GM23338 (cell line): ENCODE measurements at regions not wholly inside any gene's neighbourhood (a gene's known extent, or its start where the extent isn't known, plus 50 kb on each side); places are given as distances from the start of the nearest gene placed in this dataset.

Experiments used
- ATAC-seq: fragments of 200-7000 bp; cut with Tn5 transposase; 3 replicates; pipeline ENCODE4 v1.9.1; 2020
- DNase-seq: peaks from one replicate; pipeline ENCODE4 v3.0.0-alpha.2; 2015; ENCODE audit warnings: low spot score
- H2AFZ ChIP-seq: fragments of 200-600 bp; sonication (generic); 2 replicates; pipeline ENCODE4 v1.8.0; 2016; ENCODE audit warnings: antibody characterized with exemption, mild to moderate bottlenecking, moderate library complexity
- H3F3A ChIP-seq: fragments of 200-600 bp; sonication (generic); replicated peaks from 2 replicates; pipeline ENCODE4 v1.8.0; 2017; ENCODE audit warnings: antibody characterized with exemption, mixed run types, low read depth
- H3K27ac ChIP-seq: fragments of 200-600 bp; sonication (generic); 2 replicates; pipeline ENCODE4 v1.6.1; 2016; ENCODE audit warnings: low read depth
- H3K27me3 ChIP-seq: fragments of 200-600 bp; sonication (generic); 2 replicates; pipeline ENCODE4 v1.8.0; 2016; ENCODE audit warnings: mild to moderate bottlenecking, mixed run types, moderate library complexity; ENCODE audit not compliant: insufficient read depth
- H3K36me3 ChIP-seq: fragments of 200-600 bp; sonication (generic); 2 replicates; pipeline ENCODE4 v1.8.0; 2016; ENCODE audit warnings: mild to moderate bottlenecking; ENCODE audit not compliant: insufficient read depth
- H3K4me1 ChIP-seq: fragments of 200-600 bp; sonication (generic); 2 replicates; pipeline ENCODE4 v1.8.0; 2016; ENCODE audit warnings: mild to moderate bottlenecking, moderate library complexity; ENCODE audit not compliant: insufficient read depth
- H3K4me2 ChIP-seq: fragments of 200-600 bp; sonication (generic); 2 replicates; pipeline ENCODE4 v1.7.1; 2017; ENCODE audit warnings: mixed run types
- H3K4me3 ChIP-seq: fragments of 200-600 bp; sonication (generic); 2 replicates; pipeline ENCODE4 v1.6.1; 2016; ENCODE audit warnings: mixed run types
- H3K79me2 ChIP-seq: fragments of 200-600 bp; sonication (generic); replicated peaks from 2 replicates; pipeline ENCODE4 v1.8.0; 2017; ENCODE audit warnings: mild to moderate bottlenecking; ENCODE audit not compliant: insufficient read depth
- H3K9me2 ChIP-seq: fragments of 200-600 bp; sonication (generic); 2 replicates; pipeline ENCODE4 v1.8.0; 2017; ENCODE audit not compliant: insufficient read depth
- H4K20me1 ChIP-seq: fragments of 200-600 bp; sonication (generic); replicated peaks from 2 replicates; pipeline ENCODE4 v1.8.0; 2017; ENCODE audit warnings: mild to moderate bottlenecking; ENCODE audit not compliant: insufficient read depth
- H3K27ac Mint-ChIP-seq: 2 replicates; pipeline ENCODE4 v1.8.0; 2020; ENCODE audit warnings: inconsistent platforms, mild to moderate bottlenecking, moderate library complexity, mixed read lengths
- H3K27me3 Mint-ChIP-seq: 3 replicates; pipeline ENCODE4 v1.8.0; 2022; ENCODE audit warnings: low read depth, mild to moderate bottlenecking, moderate library complexity, mixed read lengths, inconsistent platforms; ENCODE audit not compliant: insufficient read depth, poor library complexity
- H3K36me3 Mint-ChIP-seq: 3 replicates; pipeline ENCODE4 v1.8.0; 2021; ENCODE audit warnings: low read depth, mild to moderate bottlenecking, inconsistent platforms, moderate library complexity, mixed read lengths
- H3K4me1 Mint-ChIP-seq: 3 replicates; pipeline ENCODE4 v1.8.0; 2020; ENCODE audit warnings: mild to moderate bottlenecking, inconsistent platforms, mixed read lengths
- H3K4me3 Mint-ChIP-seq: 3 replicates; pipeline ENCODE4 v1.8.0; 2021; ENCODE audit warnings: moderate library complexity, mild to moderate bottlenecking, inconsistent platforms, mixed read lengths
- H3K9me3 Mint-ChIP-seq: 3 replicates; pipeline ENCODE4 v1.8.0; 2020; ENCODE audit warnings: moderate library complexity, mild to moderate bottlenecking, inconsistent platforms, mixed read lengths
- CREB1 ChIP-seq: fragments of 250-450 bp; sonication (Bioruptor Pico); IDR thresholded peaks from 2 replicates; pipeline ENCODE4 v1.5.0; 2020; ENCODE audit warnings: low read depth, mild to moderate bottlenecking, moderate library complexity
- EZH2 ChIP-seq: fragments of 200-600 bp; sonication (generic); IDR thresholded peaks from one replicate; pipeline ENCODE4 v1.8.0; 2017; ENCODE audit warnings: antibody characterized with exemption, mild to moderate bottlenecking, low read depth; ENCODE audit not compliant: unreplicated experiment
- JUNB ChIP-seq: IDR thresholded peaks from one replicate; pipeline ENCODE4 v1.6.1; 2016; ENCODE audit warnings: antibody characterized with exemption; ENCODE audit not compliant: unreplicated experiment
- NANOG ChIP-seq: IDR thresholded peaks from 2 replicates; pipeline ENCODE4 v1.6.1; 2016; ENCODE audit warnings: antibody characterized with exemption, borderline replicate concordance
- ZNF114 ChIP-seq: fragments of 250-450 bp; sonication (Bioruptor Pico); IDR thresholded peaks from 2 replicates; pipeline ENCODE4 v1.5.0; 2020; ENCODE audit warnings: mild to moderate bottlenecking, moderate library complexity
- TF ChIP-seq, protein P1 (sequence below): IDR thresholded peaks from 2 replicates; pipeline ENCODE4 v1.6.1; 2016; ENCODE audit warnings: antibody characterized with exemption
- TF ChIP-seq, protein P2 (sequence below): fragments of 250-450 bp; sonication (Bioruptor Pico); IDR thresholded peaks from 2 replicates; pipeline ENCODE4 v1.5.0; 2020; ENCODE audit warnings: mild to moderate bottlenecking, moderate library complexity
- TF ChIP-seq, protein P3 (sequence below): IDR thresholded peaks from one replicate; pipeline ENCODE4 v1.6.1; 2018; ENCODE audit warnings: antibody characterized with exemption; ENCODE audit not compliant: unreplicated experiment

DNA sequence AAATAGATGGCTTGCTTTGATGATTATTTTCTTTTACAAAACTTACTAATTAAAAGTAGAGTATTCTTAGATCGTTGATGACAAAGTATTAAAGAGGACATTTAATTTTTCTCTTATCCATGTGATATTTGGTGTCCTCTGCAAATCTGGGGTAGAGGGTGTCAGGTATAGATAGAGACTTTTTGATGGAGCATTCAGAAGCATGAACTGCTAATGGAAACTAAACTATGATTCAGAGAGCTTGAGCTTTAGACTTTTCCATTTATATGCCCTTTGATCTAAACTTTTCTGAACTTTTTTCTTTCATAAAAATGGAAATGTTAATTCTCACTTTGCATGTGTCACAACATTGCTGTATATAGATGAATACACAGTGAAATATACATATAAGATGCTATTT lies 619.7 kb downstream of the PLCL1 start:
- no peak overlapping the region for H3K4me3 ChIP-seq
- H3K4me1 ChIP-seq = no peaks in the 10 kb centered on the region
- H3K36me3 ChIP-seq = no peaks in the 10 kb centered on the region
- H2AFZ ChIP-seq = no peak overlapping the region
- no peak overlapping the region for H3K4me2 ChIP-seq
- no peaks in the 10 kb centered on the region for H3K27me3 ChIP-seq
- H3K27me3 Mint-ChIP-seq = no peaks in the 10 kb centered on the region
- no peaks in the 10 kb centered on the region for H4K20me1 ChIP-seq
- H3K9me3 Mint-ChIP-seq = no peaks in the 10 kb centered on the region
- no peak for ATAC-seq
- no peak overlapping the region for H3K27ac Mint-ChIP-seq
- no peaks in the 10 kb centered on the region for H3F3A ChIP-seq
- no peak for DNase-seq
- no peak overlapping the region for H3K27ac ChIP-seq
- H3K4me3 Mint-ChIP-seq = no peak overlapping the region
- no peaks in the 10 kb centered on the region for H3K9me2 ChIP-seq
- TF ChIP-seq, protein P1, sequence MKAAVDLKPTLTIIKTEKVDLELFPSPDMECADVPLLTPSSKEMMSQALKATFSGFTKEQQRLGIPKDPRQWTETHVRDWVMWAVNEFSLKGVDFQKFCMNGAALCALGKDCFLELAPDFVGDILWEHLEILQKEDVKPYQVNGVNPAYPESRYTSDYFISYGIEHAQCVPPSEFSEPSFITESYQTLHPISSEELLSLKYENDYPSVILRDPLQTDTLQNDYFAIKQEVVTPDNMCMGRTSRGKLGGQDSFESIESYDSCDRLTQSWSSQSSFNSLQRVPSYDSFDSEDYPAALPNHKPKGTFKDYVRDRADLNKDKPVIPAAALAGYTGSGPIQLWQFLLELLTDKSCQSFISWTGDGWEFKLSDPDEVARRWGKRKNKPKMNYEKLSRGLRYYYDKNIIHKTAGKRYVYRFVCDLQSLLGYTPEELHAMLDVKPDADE = no peak
- peaks cover 2% of the 10 kb centered on the region; the same call in 1 of the 3 replicates for H3K4me1 Mint-ChIP-seq
- H3K79me2 ChIP-seq = no peaks in the 10 kb centered on the region
- no peaks in the 10 kb centered on the region for H3K36me3 Mint-ChIP-seq

DNA sequence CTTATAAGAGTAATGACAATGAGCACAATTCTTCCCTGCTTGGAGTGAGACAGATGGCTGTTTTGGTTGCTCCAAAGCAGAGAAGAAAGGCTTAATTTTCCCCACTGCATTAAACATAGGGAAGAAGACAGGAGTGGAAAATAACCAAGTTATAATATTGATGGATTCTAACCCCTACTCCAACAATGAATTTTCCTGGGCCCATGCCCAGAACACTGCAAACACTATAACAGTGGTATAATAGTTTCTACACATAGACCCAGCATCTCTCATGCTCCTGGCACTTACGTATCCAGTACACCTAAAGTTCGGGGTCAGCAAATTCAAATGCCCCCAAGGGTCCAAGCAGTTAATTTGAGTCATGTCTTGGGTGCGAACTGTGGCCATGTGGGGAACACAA lies 613.4 kb downstream of the PLCL1 start:
- H3K4me1 ChIP-seq = no peaks in the 10 kb centered on the region
- no peaks in the 10 kb centered on the region for H3K79me2 ChIP-seq
- H3K36me3 ChIP-seq = no peaks in the 10 kb centered on the region
- Mint-ChIP-seq H3K27ac (no peak overlapping the region), H3K27me3 (no peaks in the 10 kb centered on the region), H3K4me3 (no peak overlapping the region), H3K4me1 (peaks cover 2% of the 10 kb centered on the region; the same call in 1 of the 3 replicates), H3K36me3 (no peaks in the 10 kb centered on the region), H3K9me3 (no peaks in the 10 kb centered on the region)
- no peaks in the 10 kb centered on the region for H4K20me1 ChIP-seq
- no peak overlapping the region for H3K27ac ChIP-seq
- no peaks in the 10 kb centered on the region for H3F3A ChIP-seq
- H3K9me2 ChIP-seq = no peaks in the 10 kb centered on the region
- H3K27me3 ChIP-seq = no peaks in the 10 kb centered on the region
- H3K4me3 ChIP-seq = no peak overlapping the region
- DNase-seq (no peak), ATAC-seq (no peak)
- H2AFZ ChIP-seq = no peak overlapping the region
- H3K4me2 ChIP-seq = no peak overlapping the region
- TF ChIP-seq EZH2 (no peak), JUNB (no peak), CREB1 (no peak), NANOG (no peak), ZNF114 (CRISPR knock-in tag) (no peak)
- TF ChIP-seq, protein P2, sequence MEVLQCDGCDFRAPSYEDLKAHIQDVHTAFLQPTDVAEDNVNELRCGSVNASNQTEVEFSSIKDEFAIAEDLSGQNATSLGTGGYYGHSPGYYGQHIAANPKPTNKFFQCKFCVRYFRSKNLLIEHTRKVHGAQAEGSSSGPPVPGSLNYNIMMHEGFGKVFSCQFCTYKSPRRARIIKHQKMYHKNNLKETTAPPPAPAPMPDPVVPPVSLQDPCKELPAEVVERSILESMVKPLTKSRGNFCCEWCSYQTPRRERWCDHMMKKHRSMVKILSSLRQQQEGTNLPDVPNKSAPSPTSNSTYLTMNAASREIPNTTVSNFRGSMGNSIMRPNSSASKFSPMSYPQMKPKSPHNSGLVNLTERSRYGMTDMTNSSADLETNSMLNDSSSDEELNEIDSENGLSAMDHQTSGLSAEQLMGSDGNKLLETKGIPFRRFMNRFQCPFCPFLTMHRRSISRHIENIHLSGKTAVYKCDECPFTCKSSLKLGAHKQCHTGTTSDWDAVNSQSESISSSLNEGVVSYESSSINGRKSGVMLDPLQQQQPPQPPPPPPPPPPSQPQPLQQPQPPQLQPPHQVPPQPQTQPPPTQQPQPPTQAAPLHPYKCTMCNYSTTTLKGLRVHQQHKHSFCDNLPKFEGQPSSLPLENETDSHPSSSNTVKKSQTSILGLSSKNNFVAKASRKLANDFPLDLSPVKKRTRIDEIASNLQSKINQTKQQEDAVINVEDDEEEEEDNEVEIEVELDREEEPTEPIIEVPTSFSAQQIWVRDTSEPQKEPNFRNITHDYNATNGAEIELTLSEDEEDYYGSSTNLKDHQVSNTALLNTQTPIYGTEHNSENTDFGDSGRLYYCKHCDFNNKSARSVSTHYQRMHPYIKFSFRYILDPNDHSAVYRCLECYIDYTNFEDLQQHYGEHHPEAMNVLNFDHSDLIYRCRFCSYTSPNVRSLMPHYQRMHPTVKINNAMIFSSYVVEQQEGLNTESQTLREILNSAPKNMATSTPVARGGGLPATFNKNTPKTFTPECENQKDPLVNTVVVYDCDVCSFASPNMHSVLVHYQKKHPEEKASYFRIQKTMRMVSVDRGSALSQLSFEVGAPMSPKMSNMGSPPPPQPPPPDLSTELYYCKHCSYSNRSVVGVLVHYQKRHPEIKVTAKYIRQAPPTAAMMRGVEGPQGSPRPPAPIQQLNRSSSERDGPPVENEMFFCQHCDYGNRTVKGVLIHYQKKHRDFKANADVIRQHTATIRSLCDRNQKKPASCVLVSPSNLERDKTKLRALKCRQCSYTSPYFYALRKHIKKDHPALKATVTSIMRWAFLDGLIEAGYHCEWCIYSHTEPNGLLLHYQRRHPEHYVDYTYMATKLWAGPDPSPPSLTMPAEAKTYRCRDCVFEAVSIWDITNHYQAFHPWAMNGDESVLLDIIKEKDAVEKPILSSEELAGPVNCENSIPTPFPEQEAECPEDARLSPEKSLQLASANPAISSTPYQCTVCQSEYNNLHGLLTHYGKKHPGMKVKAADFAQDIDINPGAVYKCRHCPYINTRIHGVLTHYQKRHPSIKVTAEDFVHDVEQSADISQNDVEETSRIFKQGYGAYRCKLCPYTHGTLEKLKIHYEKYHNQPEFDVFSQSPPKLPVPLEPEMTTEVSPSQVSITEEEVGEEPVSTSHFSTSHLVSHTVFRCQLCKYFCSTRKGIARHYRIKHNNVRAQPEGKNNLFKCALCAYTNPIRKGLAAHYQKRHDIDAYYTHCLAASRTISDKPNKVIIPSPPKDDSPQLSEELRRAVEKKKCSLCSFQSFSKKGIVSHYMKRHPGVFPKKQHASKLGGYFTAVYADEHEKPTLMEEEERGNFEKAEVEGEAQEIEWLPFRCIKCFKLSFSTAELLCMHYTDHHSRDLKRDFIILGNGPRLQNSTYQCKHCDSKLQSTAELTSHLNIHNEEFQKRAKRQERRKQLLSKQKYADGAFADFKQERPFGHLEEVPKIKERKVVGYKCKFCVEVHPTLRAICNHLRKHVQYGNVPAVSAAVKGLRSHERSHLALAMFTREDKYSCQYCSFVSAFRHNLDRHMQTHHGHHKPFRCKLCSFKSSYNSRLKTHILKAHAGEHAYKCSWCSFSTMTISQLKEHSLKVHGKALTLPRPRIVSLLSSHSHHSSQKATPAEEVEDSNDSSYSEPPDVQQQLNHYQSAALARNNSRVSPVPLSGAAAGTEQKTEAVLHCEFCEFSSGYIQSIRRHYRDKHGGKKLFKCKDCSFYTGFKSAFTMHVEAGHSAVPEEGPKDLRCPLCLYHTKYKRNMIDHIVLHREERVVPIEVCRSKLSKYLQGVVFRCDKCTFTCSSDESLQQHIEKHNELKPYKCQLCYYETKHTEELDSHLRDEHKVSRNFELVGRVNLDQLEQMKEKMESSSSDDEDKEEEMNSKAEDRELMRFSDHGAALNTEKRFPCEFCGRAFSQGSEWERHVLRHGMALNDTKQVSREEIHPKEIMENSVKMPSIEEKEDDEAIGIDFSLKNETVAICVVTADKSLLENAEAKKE = no peak
- TF ChIP-seq, protein P3, sequence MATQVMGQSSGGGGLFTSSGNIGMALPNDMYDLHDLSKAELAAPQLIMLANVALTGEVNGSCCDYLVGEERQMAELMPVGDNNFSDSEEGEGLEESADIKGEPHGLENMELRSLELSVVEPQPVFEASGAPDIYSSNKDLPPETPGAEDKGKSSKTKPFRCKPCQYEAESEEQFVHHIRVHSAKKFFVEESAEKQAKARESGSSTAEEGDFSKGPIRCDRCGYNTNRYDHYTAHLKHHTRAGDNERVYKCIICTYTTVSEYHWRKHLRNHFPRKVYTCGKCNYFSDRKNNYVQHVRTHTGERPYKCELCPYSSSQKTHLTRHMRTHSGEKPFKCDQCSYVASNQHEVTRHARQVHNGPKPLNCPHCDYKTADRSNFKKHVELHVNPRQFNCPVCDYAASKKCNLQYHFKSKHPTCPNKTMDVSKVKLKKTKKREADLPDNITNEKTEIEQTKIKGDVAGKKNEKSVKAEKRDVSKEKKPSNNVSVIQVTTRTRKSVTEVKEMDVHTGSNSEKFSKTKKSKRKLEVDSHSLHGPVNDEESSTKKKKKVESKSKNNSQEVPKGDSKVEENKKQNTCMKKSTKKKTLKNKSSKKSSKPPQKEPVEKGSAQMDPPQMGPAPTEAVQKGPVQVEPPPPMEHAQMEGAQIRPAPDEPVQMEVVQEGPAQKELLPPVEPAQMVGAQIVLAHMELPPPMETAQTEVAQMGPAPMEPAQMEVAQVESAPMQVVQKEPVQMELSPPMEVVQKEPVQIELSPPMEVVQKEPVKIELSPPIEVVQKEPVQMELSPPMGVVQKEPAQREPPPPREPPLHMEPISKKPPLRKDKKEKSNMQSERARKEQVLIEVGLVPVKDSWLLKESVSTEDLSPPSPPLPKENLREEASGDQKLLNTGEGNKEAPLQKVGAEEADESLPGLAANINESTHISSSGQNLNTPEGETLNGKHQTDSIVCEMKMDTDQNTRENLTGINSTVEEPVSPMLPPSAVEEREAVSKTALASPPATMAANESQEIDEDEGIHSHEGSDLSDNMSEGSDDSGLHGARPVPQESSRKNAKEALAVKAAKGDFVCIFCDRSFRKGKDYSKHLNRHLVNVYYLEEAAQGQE = no peak
- TF ChIP-seq, protein P1 = no peak
